ENCODE measurements at regions not wholly inside any gene's neighbourhood (a gene's known extent, or its start where the extent isn't known, plus 50 kb on each side); places are given as distances from the start of the nearest gene placed in this dataset.
A peak's percentile ranks its signal among the peaks of the same experiment; 100 is the strongest.

DNA sequence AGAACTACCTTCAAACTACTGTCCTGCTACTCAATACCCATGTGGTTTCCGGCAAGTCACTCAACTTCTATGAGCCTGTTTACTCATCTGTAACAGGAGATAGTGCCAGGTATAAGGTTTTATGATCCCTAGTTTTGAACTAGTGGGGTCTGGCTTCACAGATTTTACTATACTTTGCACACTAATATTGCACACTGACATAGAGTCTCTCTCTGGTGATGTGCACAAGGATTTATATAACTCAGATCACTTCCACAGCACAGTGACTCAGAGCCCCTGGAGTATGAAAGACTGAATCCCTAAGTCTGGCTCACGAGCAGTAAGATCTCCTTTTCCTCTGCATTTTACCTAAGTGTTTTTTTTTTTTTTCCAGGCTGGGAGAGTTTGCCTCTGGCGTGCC, 69.7 kb upstream of the SLC38A2 start:
- Histone ChIP-seq H3K9me2 (replicated peaks; ENCODE audit: low read length) (no peaks in the 10 kb centered on the region), H3K79me2 (ENCODE audit: low read length) (no peaks in the 10 kb centered on the region), H3K27me3 (ENCODE audit: low read length) (no peaks in the 10 kb centered on the region), H4K20me1 (ENCODE audit: low read length) (no peaks in the 10 kb centered on the region), H3K36me3 (ENCODE audit: low read depth, low read length) (no peaks in the 10 kb centered on the region), H3K9me3 (ENCODE audit: low read length) (no peaks in the 10 kb centered on the region), H3F3A (ENCODE audit: low read length, unreplicated experiment) (peaks cover 19% of the 10 kb centered on the region), H3K4me3 (ENCODE audit: low read length) (peak overlapping the region; percentile 50), H2AFZ (ENCODE audit: low read length) (peak overlapping the region; percentile 23; the same call in 1 of the 2 replicates), H3K4me1 (ENCODE audit: insufficient read depth, low read length) (peaks cover 75% of the 10 kb centered on the region), H3K9ac (ENCODE audit: low read length) (peak overlapping the region; percentile 73), H3K4me2 (ENCODE audit: low read length) (peak overlapping the region; percentile 81), H3K27ac (ENCODE audit: low read length) (peak overlapping the region; percentile 97)
- BruUV-seq (replicated peaks), result TSS peak; percentile 74
- CTCF ChIA-PET, result interaction anchor here (0.7 kb wide), 1 partner anchor 104 kb away, joined by 3 read pairs; no protein-coding TSS in a partner anchor
- DNase-seq, result peak; percentile 64
- TF ChIP-seq, protein P1, sequence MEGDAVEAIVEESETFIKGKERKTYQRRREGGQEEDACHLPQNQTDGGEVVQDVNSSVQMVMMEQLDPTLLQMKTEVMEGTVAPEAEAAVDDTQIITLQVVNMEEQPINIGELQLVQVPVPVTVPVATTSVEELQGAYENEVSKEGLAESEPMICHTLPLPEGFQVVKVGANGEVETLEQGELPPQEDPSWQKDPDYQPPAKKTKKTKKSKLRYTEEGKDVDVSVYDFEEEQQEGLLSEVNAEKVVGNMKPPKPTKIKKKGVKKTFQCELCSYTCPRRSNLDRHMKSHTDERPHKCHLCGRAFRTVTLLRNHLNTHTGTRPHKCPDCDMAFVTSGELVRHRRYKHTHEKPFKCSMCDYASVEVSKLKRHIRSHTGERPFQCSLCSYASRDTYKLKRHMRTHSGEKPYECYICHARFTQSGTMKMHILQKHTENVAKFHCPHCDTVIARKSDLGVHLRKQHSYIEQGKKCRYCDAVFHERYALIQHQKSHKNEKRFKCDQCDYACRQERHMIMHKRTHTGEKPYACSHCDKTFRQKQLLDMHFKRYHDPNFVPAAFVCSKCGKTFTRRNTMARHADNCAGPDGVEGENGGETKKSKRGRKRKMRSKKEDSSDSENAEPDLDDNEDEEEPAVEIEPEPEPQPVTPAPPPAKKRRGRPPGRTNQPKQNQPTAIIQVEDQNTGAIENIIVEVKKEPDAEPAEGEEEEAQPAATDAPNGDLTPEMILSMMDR (conservative IDR thresholded peaks at IDR 0.05; ENCODE audit: low read depth, low read length), result no peak
- TF ChIP-seq EZH2phosphoT487 (IDR thresholded peaks at IDR 0.05; ENCODE audit: borderline replicate concordance, low read length) (no peak), EZH2 (IDR thresholded peaks at IDR 0.05; ENCODE audit: low read length, unreplicated experiment) (no peak)
- intact Hi-C loops (cut with micrococcal nuclease), result loop anchor here (1.0 to 10.0 kb wide), 3 partner anchors 56 to 493 kb away; no protein-coding TSS in a partner anchor
- POLR2A ChIA-PET (ENCODE audit: unreplicated experiment), result interaction anchor here (0.6 to 1.0 kb wide), 5 partner anchors 10 to 113 kb away, joined by 3 to 12 read pairs (median 4); no protein-coding TSS in a partner anchor
- ATAC-seq, result peak; percentile 43

DNA sequence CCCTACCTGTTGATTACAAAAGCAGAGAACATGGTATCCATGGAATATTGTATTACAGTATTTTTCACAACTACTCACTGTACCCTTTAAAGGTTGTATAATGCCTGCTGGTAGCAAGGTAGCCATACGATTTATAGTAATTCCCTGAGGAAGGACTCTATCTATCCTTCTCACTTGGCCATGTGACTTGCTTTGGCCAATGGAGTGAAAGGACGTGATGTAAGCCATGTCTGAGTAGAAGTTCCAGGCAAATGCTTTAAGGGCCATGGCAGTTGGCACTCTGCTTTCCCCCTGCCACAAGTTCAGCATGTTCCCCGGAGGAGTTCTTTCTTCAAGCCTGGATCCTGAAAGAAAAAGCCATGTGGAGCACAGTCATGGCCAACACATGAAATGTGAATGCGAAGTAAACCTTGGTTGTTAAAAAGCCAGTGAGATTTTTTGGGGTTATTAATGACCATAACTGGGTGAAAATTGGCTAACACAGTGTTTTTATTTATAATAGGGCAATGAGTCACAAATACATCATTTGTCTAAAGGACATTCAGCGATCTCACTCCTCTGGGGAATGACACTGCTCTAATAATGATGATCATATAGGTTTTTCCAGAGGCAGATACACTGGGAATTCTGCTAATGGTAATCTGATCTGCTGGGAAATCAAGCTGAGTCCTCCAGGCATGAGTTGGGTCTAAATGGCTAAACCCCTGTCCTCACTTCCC, 67.4 kb upstream of the SLC38A2 start:
- Histone ChIP-seq H3K4me3 (ENCODE audit: low read length) (no peak overlapping the region), H2AFZ (ENCODE audit: low read length) (no peak overlapping the region), H3K4me2 (ENCODE audit: low read length) (0 out of 2 replicates have a peak overlapping the region, but pooled peaks have one; percentile 5), H3K9me2 (replicated peaks; ENCODE audit: low read length) (no peaks in the 10 kb centered on the region), H3K9me3 (ENCODE audit: low read length) (no peaks in the 10 kb centered on the region), H3K9ac (ENCODE audit: low read length) (no peak overlapping the region; the same call in 1 of the 2 replicates), H3F3A (ENCODE audit: low read length, unreplicated experiment) (peaks cover 19% of the 10 kb centered on the region), H4K20me1 (ENCODE audit: low read length) (no peaks in the 10 kb centered on the region), H3K27ac (ENCODE audit: low read length) (peak overlapping the region; percentile 58), H3K27me3 (ENCODE audit: low read length) (no peaks in the 10 kb centered on the region), H3K4me1 (ENCODE audit: insufficient read depth, low read length) (peaks cover 52% of the 10 kb centered on the region), H3K79me2 (ENCODE audit: low read length) (no peaks in the 10 kb centered on the region), H3K36me3 (ENCODE audit: low read depth, low read length) (no peaks in the 10 kb centered on the region)
- BruUV-seq (replicated peaks), result no TSS peak
- ATAC-seq, result no peak
- peak; percentile 52 for DNase-seq
- ChIA-PET POLR2A (ENCODE audit: unreplicated experiment) (no interaction called here), CTCF (no interaction called here)
- TF ChIP-seq EZH2 (IDR thresholded peaks at IDR 0.05; ENCODE audit: low read length, unreplicated experiment), result no peak
- TF ChIP-seq, protein P1 (conservative IDR thresholded peaks at IDR 0.05; ENCODE audit: low read depth, low read length), result no peak
- no peak for TF ChIP-seq EZH2phosphoT487 (IDR thresholded peaks at IDR 0.05; ENCODE audit: borderline replicate concordance, low read length)
- intact Hi-C loops (cut with micrococcal nuclease), result loop anchor here (5.0 to 10.0 kb wide), 2 partner anchors 288 to 495 kb away; no protein-coding TSS in a partner anchor

All from PC-3 (cell line).